PC-9 (cell line): ENCODE measurements at regions not wholly inside any gene's neighbourhood (a gene's known extent, or its start where the extent isn't known, plus 50 kb on each side); places are given as distances from the start of the nearest gene placed in this dataset.

Experiments
- BruUV-seq: library from RNA; stranded (reverse); fragments of 400-500 nt; replicated peaks from 2 replicates; lab custom pipeline; 2021; lab: Mats Ljungman, UMichigan
- CTCF ChIA-PET: fragments of 300-600 bp; sonication (Branson Sonifier 250); formaldehyde crosslinking; loops from one replicate; lab custom pipeline; 2022; ENCODE audit warnings: antibody characterized with exemption; lab: Charles Lee
- POLR2A ChIA-PET: fragments of 300-600 bp; sonication (Branson Sonifier 250); formaldehyde crosslinking; loops from one replicate; lab custom pipeline; 2022; ENCODE audit warnings: antibody characterized with exemption; ENCODE audit not compliant: unreplicated experiment; lab: Charles Lee
- DNase-seq, 2 experiments: peaks; one replicate each; pipeline versions ENCODE4 v3.0.0 to v3.0.0-alpha.2; 2015 to 2022; ENCODE audit warnings: mixed read lengths in 1 of 2
- H2AFZ ChIP-seq: fragments of 200-600 bp; sonication (generic); 2 replicates; pipeline ENCODE4 v1.8.1; 2017; ENCODE audit warnings: antibody characterized with exemption
- H3F3A ChIP-seq: fragments of 200-600 bp; sonication (generic); 2 replicates; pipeline ENCODE4 v1.8.1; 2017; ENCODE audit warnings: antibody characterized with exemption, mild to moderate bottlenecking, low read depth; ENCODE audit not compliant: insufficient read depth
- H3K27ac ChIP-seq: fragments of 200-600 bp; sonication (generic); 2 replicates; pipeline ENCODE4 v1.6.1; 2016; ENCODE audit warnings: mixed run types
- H3K27me3 ChIP-seq: fragments of 200-600 bp; sonication (generic); 2 replicates; pipeline ENCODE4 v1.6.1; 2016; ENCODE audit warnings: low read depth, mixed run types; ENCODE audit not compliant: insufficient read depth
- H3K36me3 ChIP-seq: fragments of 200-600 bp; sonication (generic); 2 replicates; pipeline ENCODE4 v1.6.1; 2016; ENCODE audit warnings: low read depth, mixed run types
- H3K4me1 ChIP-seq: fragments of 200-600 bp; sonication (generic); replicated peaks from 2 replicates; pipeline ENCODE4 v1.6.1; 2016; ENCODE audit warnings: mixed run types; ENCODE audit not compliant: insufficient read depth
- H3K4me2 ChIP-seq: fragments of 200-600 bp; sonication (generic); 2 replicates; pipeline ENCODE4 v1.6.1; 2017; ENCODE audit warnings: mixed run types
- H3K4me3 ChIP-seq: fragments of 200-600 bp; sonication (generic); 2 replicates; pipeline ENCODE4 v1.6.1; 2016; ENCODE audit warnings: mixed run types
- H3K79me2 ChIP-seq: fragments of 200-600 bp; sonication (generic); 2 replicates; pipeline ENCODE4 v1.6.1; 2017; ENCODE audit warnings: low read depth, mixed run types
- H3K9me2 ChIP-seq: fragments of 200-600 bp; sonication (generic); 2 replicates; pipeline ENCODE4 v1.8.1; 2017; ENCODE audit warnings: mild to moderate bottlenecking; ENCODE audit not compliant: insufficient read depth
- H3K9me3 ChIP-seq: fragments of 200-600 bp; sonication (generic); 2 replicates; pipeline ENCODE4 v1.8.1; 2016; ENCODE audit warnings: low read depth; ENCODE audit not compliant: insufficient read depth
- H4K20me1 ChIP-seq: fragments of 200-600 bp; sonication (generic); 2 replicates; pipeline ENCODE4 v1.8.1; 2017; ENCODE audit not compliant: insufficient read depth
- EZH2 ChIP-seq: fragments of 200-600 bp; sonication (generic); IDR thresholded peaks from 2 replicates; pipeline ENCODE4 v1.8.0; 2017; ENCODE audit warnings: antibody characterized with exemption, low read depth
- intact Hi-C: fragments of 100-400 bp; cut with micrococcal nuclease; formaldehyde crosslinking; loops from one replicate; pipeline ENCODE4 v1.10.0; 2022; ENCODE audit not compliant: unreplicated experiment
- TF ChIP-seq, protein P1 (sequence below): fragments of 200-600 bp; sonication (generic); conservative IDR thresholded peaks from 2 replicates; pipeline ENCODE4 v1.6.1; 2017; ENCODE audit warnings: mixed run types, antibody characterized with exemption, mild to moderate bottlenecking, moderate library complexity

DNA sequence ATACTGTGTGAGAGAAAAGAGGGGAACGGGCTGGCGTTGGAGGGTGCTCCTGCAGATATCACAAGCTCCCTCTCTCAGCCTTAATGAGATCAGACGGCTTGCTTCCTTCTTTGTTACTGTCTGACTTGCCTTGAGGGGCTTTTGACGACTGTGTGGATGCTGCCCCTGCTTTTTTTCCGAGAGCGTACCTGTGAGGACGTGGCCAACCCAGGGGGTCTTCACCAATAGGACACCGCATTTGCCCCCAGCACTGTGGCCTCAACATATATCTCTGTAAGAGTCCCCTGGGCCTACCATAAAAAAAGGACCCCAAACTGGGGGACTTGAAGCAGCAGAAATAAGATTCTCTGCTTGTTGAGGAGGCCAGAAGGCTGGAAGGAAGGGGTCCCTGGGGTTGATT, 143.9 kb downstream of the SHOX start:
- H3K4me3 ChIP-seq, result no peak overlapping the region
- ChIA-PET CTCF (no interaction called here), POLR2A (no interaction called here)
- no peak for DNase-seq
- no peaks in the 10 kb centered on the region for H4K20me1 ChIP-seq
- H3K36me3 ChIP-seq, result no peaks in the 10 kb centered on the region
- H3K9me3 ChIP-seq, result no peaks in the 10 kb centered on the region
- H3K4me1 ChIP-seq, result no peaks in the 10 kb centered on the region; the same call in 1 of the 2 replicates
- TF ChIP-seq, protein P1, sequence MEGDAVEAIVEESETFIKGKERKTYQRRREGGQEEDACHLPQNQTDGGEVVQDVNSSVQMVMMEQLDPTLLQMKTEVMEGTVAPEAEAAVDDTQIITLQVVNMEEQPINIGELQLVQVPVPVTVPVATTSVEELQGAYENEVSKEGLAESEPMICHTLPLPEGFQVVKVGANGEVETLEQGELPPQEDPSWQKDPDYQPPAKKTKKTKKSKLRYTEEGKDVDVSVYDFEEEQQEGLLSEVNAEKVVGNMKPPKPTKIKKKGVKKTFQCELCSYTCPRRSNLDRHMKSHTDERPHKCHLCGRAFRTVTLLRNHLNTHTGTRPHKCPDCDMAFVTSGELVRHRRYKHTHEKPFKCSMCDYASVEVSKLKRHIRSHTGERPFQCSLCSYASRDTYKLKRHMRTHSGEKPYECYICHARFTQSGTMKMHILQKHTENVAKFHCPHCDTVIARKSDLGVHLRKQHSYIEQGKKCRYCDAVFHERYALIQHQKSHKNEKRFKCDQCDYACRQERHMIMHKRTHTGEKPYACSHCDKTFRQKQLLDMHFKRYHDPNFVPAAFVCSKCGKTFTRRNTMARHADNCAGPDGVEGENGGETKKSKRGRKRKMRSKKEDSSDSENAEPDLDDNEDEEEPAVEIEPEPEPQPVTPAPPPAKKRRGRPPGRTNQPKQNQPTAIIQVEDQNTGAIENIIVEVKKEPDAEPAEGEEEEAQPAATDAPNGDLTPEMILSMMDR, result no peak
- no peak for TF ChIP-seq EZH2
- H3K27me3 ChIP-seq, result no peaks in the 10 kb centered on the region
- H2AFZ ChIP-seq, result no peak overlapping the region
- H3K4me2 ChIP-seq, result no peak overlapping the region
- BruUV-seq, result no TSS peak
- no peak overlapping the region for H3K27ac ChIP-seq
- H3K79me2 ChIP-seq, result no peaks in the 10 kb centered on the region
- no peaks in the 10 kb centered on the region for H3K9me2 ChIP-seq
- intact Hi-C loops, result no loop called here
- no peaks in the 10 kb centered on the region for H3F3A ChIP-seq

DNA sequence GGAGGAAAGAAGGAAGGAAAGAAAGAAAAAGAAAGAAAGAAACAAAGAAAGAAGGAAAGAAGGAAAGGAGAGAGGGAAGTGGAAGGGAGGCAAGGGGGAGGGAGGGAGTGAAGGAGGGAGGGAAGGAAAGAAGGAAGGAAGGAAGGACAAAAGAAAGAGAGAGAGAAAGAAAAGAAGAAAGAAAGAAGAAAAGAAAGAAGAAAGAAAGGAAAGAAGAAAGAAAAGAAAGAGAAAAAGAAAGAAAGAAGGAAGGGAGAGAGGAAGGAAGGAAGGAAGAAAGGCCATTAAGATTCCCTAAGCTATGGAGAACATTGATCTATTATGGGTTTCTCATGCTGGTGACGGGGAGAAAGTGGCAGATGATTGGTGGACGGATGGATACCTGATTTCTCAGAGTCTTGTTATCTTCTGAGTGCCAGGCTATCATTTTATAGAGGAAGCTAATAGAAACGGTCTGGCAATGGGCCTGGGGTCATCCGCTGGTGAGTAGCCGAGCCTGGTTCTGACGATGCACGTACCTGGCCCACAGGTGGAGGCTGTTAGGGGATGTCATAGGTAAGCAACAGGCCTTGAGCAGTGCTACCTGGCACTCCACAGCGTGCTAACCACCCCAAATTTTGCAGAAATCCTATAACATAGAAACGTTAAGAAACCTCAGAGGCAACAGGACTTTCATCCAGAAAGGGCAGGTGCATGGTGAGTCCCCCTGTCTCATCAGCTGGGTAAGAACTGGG, 142.9 kb downstream of the SHOX start:
- no peak for DNase-seq
- intact Hi-C loops, result no loop called here
- TF ChIP-seq, protein P1, result no peak
- no peak for TF ChIP-seq EZH2
- Histone ChIP-seq H3K4me3 (no peak overlapping the region), H3F3A (no peaks in the 10 kb centered on the region), H3K4me2 (no peak overlapping the region), H2AFZ (no peak overlapping the region), H3K79me2 (no peaks in the 10 kb centered on the region), H3K27me3 (no peaks in the 10 kb centered on the region), H3K9me2 (no peaks in the 10 kb centered on the region), H3K4me1 (no peaks in the 10 kb centered on the region; the same call in 1 of the 2 replicates), H4K20me1 (no peaks in the 10 kb centered on the region), H3K9me3 (no peaks in the 10 kb centered on the region), H3K36me3 (no peaks in the 10 kb centered on the region), H3K27ac (no peak overlapping the region)
- BruUV-seq, result no TSS peak
- ChIA-PET POLR2A (no interaction called here), CTCF (no interaction called here)

DNA sequence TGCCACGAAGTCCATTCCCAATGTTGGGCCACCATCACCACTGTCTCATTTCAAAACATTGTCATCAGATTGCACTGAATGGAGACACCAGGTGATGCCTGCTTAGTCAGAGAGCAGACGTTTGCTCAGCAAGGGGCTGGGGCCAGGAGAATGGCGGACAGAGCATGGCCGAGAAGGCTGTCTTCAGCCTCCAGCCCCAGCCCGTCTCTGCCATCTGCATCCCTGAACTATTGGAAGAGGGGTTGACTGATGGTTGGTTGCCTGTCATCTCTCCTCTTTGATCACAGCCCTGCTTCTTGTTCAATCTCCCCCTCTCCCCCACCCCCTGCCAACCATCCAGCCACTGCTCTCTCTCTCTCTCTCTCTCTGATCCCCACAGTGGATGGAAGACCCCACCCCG, 140.9 kb downstream of the SHOX start:
- no peak for DNase-seq
- no peak overlapping the region for H3K27ac ChIP-seq
- H3K9me3 ChIP-seq, result no peaks in the 10 kb centered on the region
- no peaks in the 10 kb centered on the region for H3K79me2 ChIP-seq
- no peak overlapping the region for H2AFZ ChIP-seq
- CTCF ChIA-PET, result no interaction called here
- no peaks in the 10 kb centered on the region for H3K4me1 ChIP-seq
- intact Hi-C loops, result no loop called here
- H3K27me3 ChIP-seq, result no peaks in the 10 kb centered on the region
- BruUV-seq, result no TSS peak
- no peak overlapping the region for H3K4me2 ChIP-seq
- H3K36me3 ChIP-seq, result no peaks in the 10 kb centered on the region
- H4K20me1 ChIP-seq, result no peaks in the 10 kb centered on the region
- no peaks in the 10 kb centered on the region for H3F3A ChIP-seq
- POLR2A ChIA-PET, result no interaction called here
- no peaks in the 10 kb centered on the region for H3K9me2 ChIP-seq
- no peak for TF ChIP-seq EZH2
- TF ChIP-seq, protein P1, result no peak
- no peak overlapping the region for H3K4me3 ChIP-seq
